ENCODE measurements at regions not wholly inside any gene's neighbourhood (a gene's known extent, or its start where the extent isn't known, plus 50 kb on each side); places are given as distances from the start of the nearest gene placed in this dataset.

DNA sequence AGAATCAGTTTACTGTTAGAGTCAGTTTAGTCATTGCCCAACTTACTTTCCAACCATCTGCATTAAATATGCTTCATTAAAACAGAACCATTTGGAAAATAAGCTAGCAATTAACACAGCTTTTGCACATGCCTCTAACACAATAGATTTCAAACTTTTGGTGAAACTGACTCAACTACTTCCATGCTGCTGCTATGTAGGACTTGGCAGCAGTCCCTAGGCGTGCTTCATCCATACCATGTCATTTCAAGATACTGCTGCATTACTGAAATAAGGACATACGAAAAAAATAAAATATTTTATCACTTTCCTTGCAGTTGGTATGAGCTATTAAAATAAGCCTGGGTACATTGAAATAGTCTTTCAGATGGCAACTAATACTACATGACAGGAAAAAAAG, 65.5 kb upstream of the SOX6 start:
- H3K36me3 ChIP-seq (ENCODE audit: insufficient read depth, low read length), result no peaks in the 10 kb centered on the region
- H2AFZ ChIP-seq (ENCODE audit: low read length, unreplicated experiment), result no peak overlapping the region
- H3K79me2 ChIP-seq (ENCODE audit: control insufficient read depth, insufficient read depth, low read length, unreplicated experiment), result no peaks in the 10 kb centered on the region
- H3K27ac ChIP-seq (ENCODE audit: low read depth, low read length), result no peak overlapping the region
- no peaks in the 10 kb centered on the region for H3K4me1 ChIP-seq (ENCODE audit: control insufficient read depth, insufficient read depth, low read length, unreplicated experiment)
- H3K27me3 ChIP-seq (ENCODE audit: insufficient read depth, low read length), result no peaks in the 10 kb centered on the region
- H3K4me3 ChIP-seq (ENCODE audit: low read depth, low read length), result no peak overlapping the region

DNA sequence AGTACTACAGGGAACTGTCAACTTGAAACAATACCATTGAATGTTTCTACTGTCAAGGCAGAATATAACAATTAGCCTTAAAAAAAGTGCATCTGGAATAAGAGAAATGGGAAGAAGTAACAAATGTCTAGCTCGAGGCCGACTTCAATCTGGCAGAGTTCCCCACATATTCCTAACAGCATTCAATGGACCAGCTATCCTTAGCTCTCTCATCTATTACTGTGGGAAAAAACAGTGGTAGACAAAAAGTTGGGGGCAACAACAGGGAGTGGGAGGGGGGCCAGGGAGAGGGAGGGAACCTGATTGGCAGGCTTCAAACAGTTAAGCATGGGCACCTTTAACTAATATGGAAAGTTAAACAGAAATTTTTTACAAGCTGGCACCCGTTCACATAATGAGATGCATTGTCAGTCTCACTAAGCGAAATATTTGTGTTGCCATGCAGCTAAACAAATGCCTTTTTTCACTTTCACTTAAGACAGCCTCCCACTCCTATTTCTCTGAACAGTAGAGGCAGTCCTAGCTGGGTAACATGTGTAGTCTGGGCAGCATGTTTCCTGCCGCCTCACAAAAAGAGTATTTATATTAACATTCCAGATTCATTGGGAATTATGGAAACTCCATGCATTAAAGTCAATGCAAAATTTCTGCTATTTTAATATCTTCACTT, 62.2 kb upstream of the SOX6 start:
- H3K4me3 ChIP-seq (ENCODE audit: low read depth, low read length), result no peak overlapping the region

DNA sequence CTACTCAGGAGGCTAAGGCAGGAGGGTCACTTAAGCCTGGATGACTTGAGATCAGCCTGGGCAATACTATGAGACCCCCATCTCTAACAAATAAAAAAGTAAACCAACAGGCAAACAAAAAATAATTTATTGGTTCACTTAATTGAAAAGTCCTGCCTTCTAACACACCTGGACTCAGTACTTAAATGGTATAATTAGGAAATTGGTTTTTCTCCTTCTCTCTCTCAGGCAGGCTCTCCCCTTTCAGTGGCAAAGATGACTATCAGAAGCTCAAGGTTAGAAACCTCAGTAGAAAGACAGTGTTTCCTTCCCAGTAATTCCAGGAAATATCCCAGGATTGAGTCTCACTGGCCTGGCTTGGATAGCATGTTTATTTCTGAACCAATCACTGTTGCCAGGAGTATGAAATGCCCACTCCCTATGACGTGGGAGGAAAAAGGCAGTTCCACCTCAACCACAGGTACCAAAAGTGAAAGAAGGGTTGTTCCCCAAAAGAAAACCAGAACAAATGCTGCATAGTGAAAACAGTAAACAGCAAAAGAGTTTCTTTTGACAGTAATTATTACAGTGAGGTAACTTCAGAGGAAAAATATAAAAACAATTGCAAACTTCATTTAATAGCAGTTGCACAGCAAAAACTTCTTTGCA, 56.3 kb upstream of the SOX6 start:
- Histone ChIP-seq H3K4me3 (ENCODE audit: low read depth, low read length) (no peak overlapping the region), H3K27ac (ENCODE audit: low read depth, low read length) (no peak overlapping the region), H3K27me3 (ENCODE audit: insufficient read depth, low read length) (no peaks in the 10 kb centered on the region), H3K4me1 (ENCODE audit: control insufficient read depth, insufficient read depth, low read length, unreplicated experiment) (no peaks in the 10 kb centered on the region), H2AFZ (ENCODE audit: low read length, unreplicated experiment) (no peak overlapping the region), H3K79me2 (ENCODE audit: control insufficient read depth, insufficient read depth, low read length, unreplicated experiment) (no peaks in the 10 kb centered on the region), H3K36me3 (ENCODE audit: insufficient read depth, low read length) (no peaks in the 10 kb centered on the region)

More for the DNA sequence above, 62.2 kb upstream of the SOX6 start:
- Histone ChIP-seq H3K27me3 (ENCODE audit: insufficient read depth, low read length) (no peaks in the 10 kb centered on the region), H3K4me1 (ENCODE audit: control insufficient read depth, insufficient read depth, low read length, unreplicated experiment) (no peaks in the 10 kb centered on the region), H3K27ac (ENCODE audit: low read depth, low read length) (no peak overlapping the region), H2AFZ (ENCODE audit: low read length, unreplicated experiment) (no peak overlapping the region), H3K79me2 (ENCODE audit: control insufficient read depth, insufficient read depth, low read length, unreplicated experiment) (no peaks in the 10 kb centered on the region), H3K36me3 (ENCODE audit: insufficient read depth, low read length) (no peaks in the 10 kb centered on the region)

DNA sequence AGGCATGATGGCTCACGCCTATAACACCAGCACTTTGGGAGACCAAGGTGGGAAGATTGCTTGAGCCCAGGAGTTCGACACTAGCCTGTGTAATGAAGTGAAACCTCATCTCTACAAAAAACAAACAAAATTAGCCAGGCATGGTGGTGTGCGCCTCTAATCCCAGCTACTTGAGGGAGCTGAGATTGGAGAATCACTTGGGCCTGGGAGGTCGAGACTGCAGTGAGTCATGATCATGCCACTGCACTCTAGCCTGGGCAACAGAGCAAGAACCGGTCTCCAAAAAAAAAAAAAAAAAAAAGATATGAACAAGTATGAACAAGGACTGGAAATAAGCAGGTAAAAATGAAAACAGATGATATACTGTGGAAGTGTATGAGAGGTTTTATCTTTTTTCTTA, 54.1 kb upstream of the SOX6 start:
- Histone ChIP-seq H2AFZ (ENCODE audit: low read length, unreplicated experiment) (no peak overlapping the region), H3K27ac (ENCODE audit: low read depth, low read length) (no peak overlapping the region), H3K27me3 (ENCODE audit: insufficient read depth, low read length) (no peaks in the 10 kb centered on the region), H3K4me1 (ENCODE audit: control insufficient read depth, insufficient read depth, low read length, unreplicated experiment) (no peaks in the 10 kb centered on the region), H3K36me3 (ENCODE audit: insufficient read depth, low read length) (no peaks in the 10 kb centered on the region), H3K79me2 (ENCODE audit: control insufficient read depth, insufficient read depth, low read length, unreplicated experiment) (no peaks in the 10 kb centered on the region), H3K4me3 (ENCODE audit: low read depth, low read length) (no peak overlapping the region)

DNA sequence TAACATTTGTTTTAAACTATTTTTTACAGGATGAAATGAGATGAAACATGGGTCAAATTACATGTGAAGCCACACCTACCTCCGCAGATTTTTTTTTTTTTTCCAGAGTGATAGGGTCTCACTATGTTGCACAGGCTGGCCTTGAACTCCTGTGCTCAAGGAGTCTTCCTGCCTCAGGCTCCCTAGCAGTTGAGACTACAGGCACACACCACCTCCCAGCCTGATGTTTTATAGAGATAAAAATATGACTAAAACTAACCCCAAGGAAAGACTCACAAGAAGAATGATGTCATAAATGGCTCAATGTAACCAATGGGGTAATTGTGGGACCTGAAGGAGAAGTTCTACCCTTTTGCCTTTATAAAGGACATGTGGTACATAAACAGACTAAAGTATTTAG, 52.3 kb upstream of the SOX6 start:
- no peaks in the 10 kb centered on the region for H3K79me2 ChIP-seq (ENCODE audit: control insufficient read depth, insufficient read depth, low read length, unreplicated experiment)
- no peaks in the 10 kb centered on the region for H3K4me1 ChIP-seq (ENCODE audit: control insufficient read depth, insufficient read depth, low read length, unreplicated experiment)
- no peak overlapping the region for H3K4me3 ChIP-seq (ENCODE audit: low read depth, low read length)
- no peak overlapping the region for H2AFZ ChIP-seq (ENCODE audit: low read length, unreplicated experiment)
- H3K36me3 ChIP-seq (ENCODE audit: insufficient read depth, low read length), result no peaks in the 10 kb centered on the region
- no peak overlapping the region for H3K27ac ChIP-seq (ENCODE audit: low read depth, low read length)
- peaks cover 5% of the 10 kb centered on the region; the same call in 1 of the 2 replicates for H3K27me3 ChIP-seq (ENCODE audit: insufficient read depth, low read length)

DNA sequence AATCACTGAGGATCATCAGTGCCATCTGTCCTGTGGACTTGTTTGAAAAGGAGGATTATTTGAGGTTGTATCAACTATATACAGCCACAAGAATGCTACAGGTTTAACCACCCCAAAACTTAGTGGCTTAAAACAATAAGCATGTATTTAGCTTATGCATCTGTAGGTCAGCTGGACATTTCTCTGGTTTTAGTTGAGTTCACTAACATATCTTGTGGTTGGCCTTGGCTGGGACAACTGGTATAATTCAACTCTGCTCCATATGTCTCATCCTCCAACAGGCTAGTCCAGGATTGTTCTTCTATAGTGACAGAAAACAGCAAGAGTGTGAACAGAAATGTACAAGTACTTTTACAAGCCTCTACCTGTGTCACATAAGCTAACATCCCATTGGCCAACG, 49.9 kb upstream of the SOX6 start:
- H3K36me3 ChIP-seq (ENCODE audit: insufficient read depth, low read length), result no peaks in the 10 kb centered on the region
- peaks cover 9% of the 10 kb centered on the region for H3K27me3 ChIP-seq (ENCODE audit: insufficient read depth, low read length)
- H3K27ac ChIP-seq (ENCODE audit: low read depth, low read length), result no peak overlapping the region
- no peaks in the 10 kb centered on the region for H3K79me2 ChIP-seq (ENCODE audit: control insufficient read depth, insufficient read depth, low read length, unreplicated experiment)
- no peak overlapping the region for H3K4me3 ChIP-seq (ENCODE audit: low read depth, low read length)
- H3K4me1 ChIP-seq (ENCODE audit: control insufficient read depth, insufficient read depth, low read length, unreplicated experiment), result no peaks in the 10 kb centered on the region
- H2AFZ ChIP-seq (ENCODE audit: low read length, unreplicated experiment), result no peak overlapping the region
